ENCODE measurements at regions not wholly inside any gene's neighbourhood (a gene's known extent, or its start where the extent isn't known, plus 50 kb on each side); places are given as distances from the start of the nearest gene placed in this dataset.

DNA sequence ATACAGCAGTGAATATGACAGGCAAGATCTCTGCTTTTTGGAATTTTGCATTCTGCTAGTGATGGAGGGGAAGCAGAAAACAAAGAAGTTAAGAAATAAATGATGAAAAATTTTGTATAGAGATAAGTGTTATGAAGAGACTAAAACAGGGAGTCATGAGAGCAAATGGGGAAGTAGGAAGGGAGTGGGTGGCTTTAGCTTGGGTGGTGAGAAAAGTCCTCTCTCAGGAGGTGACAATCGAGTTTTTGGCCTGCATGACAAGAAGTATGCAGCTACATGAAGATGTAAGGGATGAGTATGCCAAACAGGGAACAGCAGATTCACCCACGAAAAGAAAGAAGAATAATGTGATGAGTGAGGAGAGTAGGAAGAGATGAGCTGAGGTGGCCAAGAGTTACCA, 80.7 kb upstream of the MPPED2 start:
- Mint-ChIP-seq H3K27ac (ENCODE audit: low read depth, unreplicated experiment) (no peak overlapping the region), H3K27me3 (ENCODE audit: insufficient read depth, unreplicated experiment) (peaks cover 24% of the 10 kb centered on the region), H3K9me3 (ENCODE audit: unreplicated experiment) (peaks cover 12% of the 10 kb centered on the region), H3K4me1 (ENCODE audit: insufficient read depth, unreplicated experiment) (no peaks in the 10 kb centered on the region), H3K4me3 (ENCODE audit: unreplicated experiment) (no peak overlapping the region), H3K36me3 (ENCODE audit: insufficient read depth, unreplicated experiment) (no peaks in the 10 kb centered on the region)
- intact Hi-C loops (cut with micrococcal nuclease): no loop called here
- CTCF ChIA-PET: no interaction called here
- no TSS peak for BruUV-seq (replicated peaks)
- POLR2A ChIA-PET: no interaction called here
- TF ChIP-seq, protein P1, sequence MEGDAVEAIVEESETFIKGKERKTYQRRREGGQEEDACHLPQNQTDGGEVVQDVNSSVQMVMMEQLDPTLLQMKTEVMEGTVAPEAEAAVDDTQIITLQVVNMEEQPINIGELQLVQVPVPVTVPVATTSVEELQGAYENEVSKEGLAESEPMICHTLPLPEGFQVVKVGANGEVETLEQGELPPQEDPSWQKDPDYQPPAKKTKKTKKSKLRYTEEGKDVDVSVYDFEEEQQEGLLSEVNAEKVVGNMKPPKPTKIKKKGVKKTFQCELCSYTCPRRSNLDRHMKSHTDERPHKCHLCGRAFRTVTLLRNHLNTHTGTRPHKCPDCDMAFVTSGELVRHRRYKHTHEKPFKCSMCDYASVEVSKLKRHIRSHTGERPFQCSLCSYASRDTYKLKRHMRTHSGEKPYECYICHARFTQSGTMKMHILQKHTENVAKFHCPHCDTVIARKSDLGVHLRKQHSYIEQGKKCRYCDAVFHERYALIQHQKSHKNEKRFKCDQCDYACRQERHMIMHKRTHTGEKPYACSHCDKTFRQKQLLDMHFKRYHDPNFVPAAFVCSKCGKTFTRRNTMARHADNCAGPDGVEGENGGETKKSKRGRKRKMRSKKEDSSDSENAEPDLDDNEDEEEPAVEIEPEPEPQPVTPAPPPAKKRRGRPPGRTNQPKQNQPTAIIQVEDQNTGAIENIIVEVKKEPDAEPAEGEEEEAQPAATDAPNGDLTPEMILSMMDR (IDR thresholded peaks at IDR 0.05; ENCODE audit: unreplicated experiment): no peak
- no peak for DNase-seq (ENCODE audit: unreplicated experiment)

DNA sequence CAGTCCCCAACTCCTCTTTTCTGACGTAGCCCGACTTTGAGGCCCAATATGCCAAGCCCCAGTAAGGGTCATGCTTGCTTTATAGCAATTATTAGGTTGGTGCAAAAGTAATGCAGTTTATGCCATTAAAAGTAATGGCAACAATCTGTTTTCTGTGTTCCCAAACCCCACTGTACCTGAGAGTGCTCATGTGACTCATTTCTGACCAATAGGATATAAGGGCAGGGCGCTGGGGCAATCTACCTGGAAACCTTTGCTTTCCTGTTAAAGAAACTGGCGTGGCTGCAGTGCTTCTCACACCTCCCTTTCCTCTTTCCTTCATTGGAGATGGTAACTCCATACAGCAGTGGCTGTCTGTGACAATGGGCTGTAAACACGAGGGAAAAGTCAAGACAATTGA, 78.9 kb upstream of the MPPED2 start:
- H3K36me3 Mint-ChIP-seq (ENCODE audit: insufficient read depth, unreplicated experiment): no peaks in the 10 kb centered on the region
- intact Hi-C loops (cut with micrococcal nuclease): no loop called here
- H3K4me3 Mint-ChIP-seq (ENCODE audit: unreplicated experiment): no peak overlapping the region
- TF ChIP-seq, protein P1 (IDR thresholded peaks at IDR 0.05; ENCODE audit: unreplicated experiment): no peak
- no peak overlapping the region for H3K27ac Mint-ChIP-seq (ENCODE audit: low read depth, unreplicated experiment)
- no TSS peak for BruUV-seq (replicated peaks)
- peaks cover 12% of the 10 kb centered on the region for H3K27me3 Mint-ChIP-seq (ENCODE audit: insufficient read depth, unreplicated experiment)
- H3K4me1 Mint-ChIP-seq (ENCODE audit: insufficient read depth, unreplicated experiment): no peaks in the 10 kb centered on the region
- peaks cover 10% of the 10 kb centered on the region for H3K9me3 Mint-ChIP-seq (ENCODE audit: unreplicated experiment)
- CTCF ChIA-PET: no interaction called here
- POLR2A ChIA-PET: no interaction called here
- DNase-seq (ENCODE audit: unreplicated experiment): no peak

DNA sequence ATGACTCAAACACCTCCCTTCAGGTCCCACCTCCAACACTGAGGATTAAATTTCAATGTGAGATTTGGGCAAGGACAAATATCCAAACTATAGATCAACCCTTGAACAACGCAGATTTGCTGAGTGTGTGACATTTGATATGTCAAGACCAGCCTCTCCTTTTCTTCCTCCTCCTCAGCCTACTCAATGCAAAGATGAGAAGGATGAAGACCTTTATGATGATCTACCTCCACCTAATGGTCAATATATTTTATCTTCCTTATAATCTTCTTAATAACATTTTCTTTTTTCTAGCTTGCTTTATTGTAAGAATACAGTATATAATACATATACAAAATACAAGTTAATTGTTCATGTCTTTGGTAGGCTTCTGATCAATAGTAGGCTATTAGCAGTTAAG, 67.5 kb upstream of the MPPED2 start:
- no peak overlapping the region for H3K27ac Mint-ChIP-seq (ENCODE audit: low read depth, unreplicated experiment)
- no TSS peak for BruUV-seq (replicated peaks)
- peaks cover 50% of the 10 kb centered on the region for H3K27me3 Mint-ChIP-seq (ENCODE audit: insufficient read depth, unreplicated experiment)
- no peaks in the 10 kb centered on the region for H3K9me3 Mint-ChIP-seq (ENCODE audit: unreplicated experiment)
- intact Hi-C loops (cut with micrococcal nuclease): no loop called here
- TF ChIP-seq, protein P1 (IDR thresholded peaks at IDR 0.05; ENCODE audit: unreplicated experiment): no peak
- no peaks in the 10 kb centered on the region for H3K36me3 Mint-ChIP-seq (ENCODE audit: insufficient read depth, unreplicated experiment)
- POLR2A ChIA-PET: interaction anchor here (0.6 kb wide), 1 partner anchor 1042 kb away, joined by 3 read pairs; no protein-coding TSS in a partner anchor
- H3K4me1 Mint-ChIP-seq (ENCODE audit: insufficient read depth, unreplicated experiment): no peaks in the 10 kb centered on the region
- CTCF ChIA-PET: interaction anchor here (0.6 to 0.7 kb wide), 2 partner anchors 308 to 328 kb away, joined by 3 to 4 read pairs; no protein-coding TSS in a partner anchor
- no peak for DNase-seq (ENCODE audit: unreplicated experiment)
- H3K4me3 Mint-ChIP-seq (ENCODE audit: unreplicated experiment): no peak overlapping the region

DNA sequence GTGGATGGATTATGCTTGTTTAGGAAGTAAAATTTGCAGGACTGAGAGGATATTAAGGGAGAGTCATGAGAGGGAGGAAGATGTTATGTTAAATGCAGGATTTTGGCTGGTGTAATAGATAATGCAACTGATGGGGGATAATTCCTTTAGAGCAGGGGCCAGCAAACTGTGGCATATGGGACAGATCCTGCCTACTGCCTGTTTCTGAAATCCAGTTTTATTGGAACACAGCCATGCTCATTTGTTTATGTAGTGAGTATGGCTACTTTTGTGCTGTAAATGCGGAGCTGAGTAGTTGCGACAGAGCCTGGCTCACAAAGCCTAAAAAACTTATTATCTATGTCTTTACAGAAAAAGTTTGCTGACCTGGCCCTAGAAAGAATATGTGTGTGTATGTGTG, 66.6 kb upstream of the MPPED2 start:
- no TSS peak for BruUV-seq (replicated peaks)
- no peaks in the 10 kb centered on the region for H3K9me3 Mint-ChIP-seq (ENCODE audit: unreplicated experiment)

More for the DNA sequence above, 66.6 kb upstream of the MPPED2 start:
- Mint-ChIP-seq H3K27me3 (ENCODE audit: insufficient read depth, unreplicated experiment) (peaks cover 58% of the 10 kb centered on the region), H3K36me3 (ENCODE audit: insufficient read depth, unreplicated experiment) (no peaks in the 10 kb centered on the region), H3K27ac (ENCODE audit: low read depth, unreplicated experiment) (no peak overlapping the region), H3K4me1 (ENCODE audit: insufficient read depth, unreplicated experiment) (no peaks in the 10 kb centered on the region), H3K4me3 (ENCODE audit: unreplicated experiment) (no peak overlapping the region)
- ChIA-PET POLR2A (no interaction called here), CTCF (no interaction called here)
- DNase-seq (ENCODE audit: unreplicated experiment): peak; percentile 3
- intact Hi-C loops (cut with micrococcal nuclease): no loop called here
- TF ChIP-seq, protein P1 (IDR thresholded peaks at IDR 0.05; ENCODE audit: unreplicated experiment): no peak
